Stimulated activated memory B cell treated with anti-CD40 and anti-IgM and Interleukin-4, amounts not matched to agents 10 μg/mL and 1 μg/mL and 100 μg/mL, for 72 hours (primary cell): ENCODE measurements at regions not wholly inside any gene's neighbourhood (a gene's known extent, or its start where the extent isn't known, plus 50 kb on each side); places are given as distances from the start of the nearest gene placed in this dataset.

Experiments used
- ATAC-seq: fragments of 150-1000 bp; cut with Tn5 transposase; 2 replicates; pipeline ENCODE4 v1.10.0; 2021
- H3K27ac Mint-ChIP-seq: one replicate; pipeline ENCODE4 v1.8.0; 2022; ENCODE audit warnings: mild to moderate bottlenecking, mixed read lengths
- H3K27me3 Mint-ChIP-seq: one replicate; pipeline ENCODE4 v1.8.0; 2022; ENCODE audit warnings: mixed read lengths
- H3K36me3 Mint-ChIP-seq: one replicate; pipeline ENCODE4 v1.8.0; 2022; ENCODE audit warnings: mixed read lengths
- H3K4me1 Mint-ChIP-seq: one replicate; pipeline ENCODE4 v1.8.0; 2022; ENCODE audit warnings: mixed read lengths
- H3K4me3 Mint-ChIP-seq: one replicate; pipeline ENCODE4 v1.8.0; 2022; ENCODE audit warnings: mild to moderate bottlenecking, moderate library complexity, mixed read lengths
- H3K9me3 Mint-ChIP-seq: one replicate; pipeline ENCODE4 v1.8.0; 2022; ENCODE audit warnings: mixed read lengths

DNA sequence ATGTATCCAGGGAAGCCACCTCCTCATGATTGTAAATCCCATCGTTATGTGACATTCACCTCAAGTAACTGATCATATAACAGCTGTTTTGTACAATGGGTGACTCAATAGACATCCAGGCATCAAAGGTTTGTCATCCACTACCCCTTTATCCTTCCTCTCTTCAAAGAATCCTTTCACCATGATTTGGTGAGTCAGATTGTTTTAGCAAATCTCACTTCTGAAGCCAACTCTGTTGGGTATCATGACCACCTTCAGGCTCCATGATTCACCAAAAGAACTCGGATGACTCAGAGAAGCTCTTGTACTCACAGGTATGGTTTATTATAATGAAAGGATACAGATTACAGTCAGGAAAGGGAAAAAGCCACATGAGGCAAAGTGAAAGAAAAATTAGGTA, 132.1 kb downstream of the PWWP3B start:
- Mint-ChIP-seq H3K9me3 (no peaks in the 10 kb centered on the region), H3K4me1 (no peaks in the 10 kb centered on the region), H3K4me3 (no peak overlapping the region), H3K27me3 (no peaks in the 10 kb centered on the region), H3K27ac (no peak overlapping the region), H3K36me3 (no peaks in the 10 kb centered on the region)
- no peak for ATAC-seq

DNA sequence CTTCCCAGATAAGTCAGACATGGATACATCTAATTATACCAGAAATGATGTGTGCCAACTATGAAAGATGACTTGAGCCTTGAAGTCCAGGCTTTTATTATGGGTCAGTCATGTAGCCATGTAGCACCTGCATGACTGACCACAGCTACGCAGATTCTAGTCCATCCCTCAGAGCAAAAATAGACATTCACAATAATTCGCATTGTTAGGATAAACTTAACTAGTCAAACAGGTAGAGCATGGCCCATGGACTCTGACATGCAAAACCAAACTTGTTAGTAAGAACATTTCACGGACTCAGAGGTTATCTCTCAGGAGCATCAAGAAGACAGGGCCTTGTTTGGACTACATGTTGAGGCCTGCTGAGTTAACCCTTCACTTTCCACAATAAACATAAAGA, 132.6 kb downstream of the PWWP3B start:
- no peak for ATAC-seq
- no peaks in the 10 kb centered on the region for H3K27me3 Mint-ChIP-seq
- no peaks in the 10 kb centered on the region for H3K4me1 Mint-ChIP-seq
- H3K4me3 Mint-ChIP-seq, result no peak overlapping the region
- no peaks in the 10 kb centered on the region for H3K36me3 Mint-ChIP-seq
- H3K27ac Mint-ChIP-seq, result no peak overlapping the region
- H3K9me3 Mint-ChIP-seq, result no peaks in the 10 kb centered on the region

DNA sequence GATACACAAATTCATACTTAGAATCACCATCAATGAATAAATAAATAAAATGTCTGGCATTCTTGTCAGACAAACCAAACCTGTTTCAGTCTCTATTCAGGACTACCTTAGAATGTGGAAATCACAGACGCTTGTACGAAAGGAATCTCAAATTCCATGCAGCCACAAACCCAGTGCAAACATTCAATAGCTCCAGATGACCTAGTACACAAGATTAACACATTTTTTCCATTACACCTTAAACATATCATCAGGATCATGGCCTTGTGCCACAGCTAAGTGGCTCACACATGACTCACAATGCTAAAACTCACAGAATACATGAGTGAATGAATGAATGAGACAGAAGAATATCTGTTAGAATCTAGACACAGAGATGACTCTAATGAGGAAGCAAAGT, 134.2 kb downstream of the PWWP3B start:
- Mint-ChIP-seq H3K4me1 (no peaks in the 10 kb centered on the region), H3K36me3 (no peaks in the 10 kb centered on the region), H3K27ac (no peak overlapping the region), H3K4me3 (no peak overlapping the region), H3K9me3 (no peaks in the 10 kb centered on the region), H3K27me3 (no peaks in the 10 kb centered on the region)
- ATAC-seq, result no peak

DNA sequence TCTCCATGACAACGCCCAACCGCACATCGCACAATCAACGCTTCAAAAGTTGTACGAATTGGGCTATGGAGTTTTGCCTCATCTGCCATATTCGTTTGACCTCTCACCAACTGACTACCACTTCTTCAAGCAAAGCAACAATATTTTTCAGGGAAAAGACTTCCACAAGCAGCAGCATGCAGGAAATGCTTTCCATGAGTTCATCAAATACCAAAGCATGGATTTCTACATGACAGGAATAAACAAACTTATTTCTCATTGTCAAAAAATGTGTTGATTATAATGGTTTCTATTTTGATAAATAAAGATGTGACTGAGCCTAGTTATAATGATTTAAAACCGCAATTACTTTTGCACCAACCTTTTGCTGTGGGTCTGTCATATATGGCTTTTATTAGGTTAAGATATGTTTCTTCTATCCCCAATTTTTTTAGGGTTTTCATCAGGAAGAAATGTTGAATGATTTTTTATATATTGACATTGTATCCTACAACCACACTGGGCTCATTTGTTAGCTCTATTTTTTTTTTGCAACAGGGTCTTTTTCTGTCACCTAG, 138.4 kb downstream of the PWWP3B start:
- H3K4me1 Mint-ChIP-seq, result no peaks in the 10 kb centered on the region
- no peak overlapping the region for H3K27ac Mint-ChIP-seq
- H3K36me3 Mint-ChIP-seq, result no peaks in the 10 kb centered on the region
- H3K4me3 Mint-ChIP-seq, result no peak overlapping the region
- ATAC-seq, result no peak
- H3K9me3 Mint-ChIP-seq, result no peaks in the 10 kb centered on the region
- no peaks in the 10 kb centered on the region for H3K27me3 Mint-ChIP-seq

DNA sequence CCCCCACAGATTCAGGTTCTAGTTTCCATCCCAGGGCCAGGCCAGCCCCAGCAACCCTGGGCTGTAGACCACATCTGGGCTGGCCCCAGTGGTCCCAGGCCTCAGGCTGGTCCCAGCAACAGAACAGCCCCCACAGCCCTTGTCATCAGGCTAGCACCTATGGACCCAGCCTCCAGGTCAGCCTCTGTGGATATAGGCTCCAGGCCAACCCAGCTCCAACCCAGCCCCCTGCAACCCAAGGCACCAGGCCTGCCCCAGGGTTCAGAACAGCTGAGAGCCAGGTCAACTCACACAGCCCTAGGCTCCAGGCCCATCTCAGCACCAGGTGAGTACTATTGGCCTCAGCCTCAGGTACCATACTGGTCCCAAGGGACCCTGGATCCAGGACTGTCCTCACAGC, 155.3 kb downstream of the PWWP3B start:
- Mint-ChIP-seq H3K9me3 (no peaks in the 10 kb centered on the region), H3K4me3 (no peak overlapping the region)

DNA sequence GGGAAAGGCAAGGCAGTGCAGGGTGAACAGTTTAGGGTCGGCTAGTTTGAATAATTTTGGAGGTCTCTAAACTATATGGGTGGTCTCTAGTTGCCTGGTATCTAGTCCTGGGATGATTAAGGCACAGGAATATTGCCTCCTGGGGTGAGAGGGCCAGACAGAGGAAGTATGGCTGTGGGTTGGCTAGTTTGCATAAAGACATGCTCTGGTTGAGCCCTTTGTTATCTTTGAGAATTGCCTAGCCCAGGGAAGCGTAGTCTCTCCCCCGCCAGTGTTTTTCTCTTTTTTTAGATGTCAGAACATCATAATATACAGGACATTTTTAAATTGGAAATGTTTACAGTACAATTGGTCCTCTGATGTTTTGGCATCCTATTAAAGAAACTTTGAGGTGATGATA, 163.5 kb downstream of the PWWP3B start:
- no peak for ATAC-seq
- no peaks in the 10 kb centered on the region for H3K9me3 Mint-ChIP-seq
- no peaks in the 10 kb centered on the region for H3K36me3 Mint-ChIP-seq
- no peaks in the 10 kb centered on the region for H3K4me1 Mint-ChIP-seq
- H3K4me3 Mint-ChIP-seq, result no peak overlapping the region
- no peak overlapping the region for H3K27ac Mint-ChIP-seq
- H3K27me3 Mint-ChIP-seq, result no peaks in the 10 kb centered on the region

More for the DNA sequence above, 155.3 kb downstream of the PWWP3B start:
- no peak overlapping the region for H3K27ac Mint-ChIP-seq
- H3K27me3 Mint-ChIP-seq, result no peaks in the 10 kb centered on the region
- H3K36me3 Mint-ChIP-seq, result no peaks in the 10 kb centered on the region
- ATAC-seq, result no peak
- no peaks in the 10 kb centered on the region for H3K4me1 Mint-ChIP-seq

DNA sequence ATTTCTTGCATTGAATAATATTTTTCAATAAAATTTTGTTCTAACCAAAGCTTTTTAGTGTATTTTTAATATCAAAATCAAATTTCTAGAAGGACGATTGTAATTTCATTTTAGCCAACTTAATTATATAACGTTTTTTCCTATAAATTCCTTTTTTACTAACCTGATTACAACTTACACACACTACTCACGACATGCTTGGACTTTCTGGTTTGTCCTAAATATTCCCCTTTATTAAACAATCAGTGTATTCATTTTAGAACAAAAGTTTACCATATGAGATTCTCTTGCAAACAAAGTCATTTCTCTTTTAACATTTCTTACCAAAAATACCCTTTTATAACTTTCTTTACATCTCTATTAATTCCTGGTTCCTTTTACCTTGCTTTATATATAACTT, 173.7 kb downstream of the PWWP3B start:
- Mint-ChIP-seq H3K36me3 (no peaks in the 10 kb centered on the region), H3K27me3 (no peaks in the 10 kb centered on the region), H3K4me1 (no peaks in the 10 kb centered on the region), H3K9me3 (peaks cover 2% of the 10 kb centered on the region), H3K4me3 (no peak overlapping the region), H3K27ac (no peak overlapping the region)
- ATAC-seq, result no peak

DNA sequence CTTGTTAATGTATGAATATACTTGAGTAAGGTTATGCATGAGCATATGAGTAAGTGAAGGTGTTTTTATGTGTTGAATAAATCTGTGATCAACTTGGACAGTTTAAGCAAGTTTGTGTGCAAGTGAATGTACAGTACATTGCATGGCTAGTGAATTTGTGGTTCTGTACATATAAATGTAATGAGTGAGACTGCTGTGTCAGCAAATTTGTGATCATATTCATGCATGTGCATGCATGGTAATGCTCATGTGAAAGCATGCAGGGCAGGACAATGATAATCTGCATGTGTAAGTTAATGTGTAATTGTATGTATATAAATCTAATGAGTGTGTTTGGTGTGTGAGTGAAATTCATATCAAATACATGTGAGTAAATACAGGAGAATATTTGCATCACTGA, 188.5 kb downstream of the PWWP3B start:
- no peak overlapping the region for H3K4me3 Mint-ChIP-seq
- no peak for ATAC-seq
- H3K4me1 Mint-ChIP-seq, result no peaks in the 10 kb centered on the region
- no peaks in the 10 kb centered on the region for H3K36me3 Mint-ChIP-seq
- no peaks in the 10 kb centered on the region for H3K9me3 Mint-ChIP-seq
- H3K27ac Mint-ChIP-seq, result no peak overlapping the region
- no peaks in the 10 kb centered on the region for H3K27me3 Mint-ChIP-seq

DNA sequence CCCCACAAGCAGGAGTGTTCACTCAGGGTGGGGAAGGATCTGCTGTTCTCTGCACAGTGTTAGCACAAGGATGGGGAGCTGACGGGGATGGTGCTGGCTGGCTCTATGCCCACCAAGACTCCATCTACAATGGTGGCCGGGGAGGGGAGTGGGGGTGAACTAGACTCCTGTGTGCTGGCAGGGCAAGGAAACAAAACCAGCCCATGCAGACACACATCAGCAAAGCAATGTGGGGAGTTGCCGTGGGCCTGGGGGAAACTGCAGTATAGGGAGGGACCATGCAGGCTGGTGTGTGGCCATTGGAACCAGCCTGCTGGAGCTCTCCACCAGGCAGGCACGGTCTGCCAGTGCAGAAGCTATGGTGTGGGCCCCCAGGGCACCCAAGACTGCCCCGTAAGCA, 195.1 kb downstream of the PWWP3B start:
- Mint-ChIP-seq H3K27ac (no peak overlapping the region), H3K9me3 (no peaks in the 10 kb centered on the region), H3K4me3 (no peak overlapping the region), H3K36me3 (no peaks in the 10 kb centered on the region), H3K27me3 (no peaks in the 10 kb centered on the region), H3K4me1 (no peaks in the 10 kb centered on the region)
- ATAC-seq, result no peak

DNA sequence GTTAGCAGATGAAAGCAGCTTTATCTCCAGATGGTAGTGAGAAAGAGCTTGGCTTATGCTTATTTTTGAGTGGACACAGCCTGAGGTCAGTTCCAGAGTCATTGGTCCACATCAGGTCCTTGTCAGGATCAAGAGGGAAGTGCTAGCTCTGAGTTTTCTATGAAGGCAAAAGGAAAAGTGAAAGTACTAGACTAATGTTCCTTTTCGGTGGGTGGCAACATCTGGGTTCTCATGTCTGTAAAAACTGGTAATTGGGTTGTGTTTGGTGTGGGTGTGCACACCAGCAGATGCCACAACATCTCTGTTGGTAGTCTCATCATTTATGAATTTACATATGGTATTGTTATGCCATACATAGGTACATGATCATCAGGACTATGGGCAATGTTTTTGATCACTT, 210.5 kb downstream of the PWWP3B start:
- Mint-ChIP-seq H3K27ac (no peak overlapping the region), H3K9me3 (no peaks in the 10 kb centered on the region), H3K4me3 (peak overlapping the region; percentile 26), H3K4me1 (no peaks in the 10 kb centered on the region), H3K36me3 (no peaks in the 10 kb centered on the region), H3K27me3 (no peaks in the 10 kb centered on the region)
- ATAC-seq, result no peak

DNA sequence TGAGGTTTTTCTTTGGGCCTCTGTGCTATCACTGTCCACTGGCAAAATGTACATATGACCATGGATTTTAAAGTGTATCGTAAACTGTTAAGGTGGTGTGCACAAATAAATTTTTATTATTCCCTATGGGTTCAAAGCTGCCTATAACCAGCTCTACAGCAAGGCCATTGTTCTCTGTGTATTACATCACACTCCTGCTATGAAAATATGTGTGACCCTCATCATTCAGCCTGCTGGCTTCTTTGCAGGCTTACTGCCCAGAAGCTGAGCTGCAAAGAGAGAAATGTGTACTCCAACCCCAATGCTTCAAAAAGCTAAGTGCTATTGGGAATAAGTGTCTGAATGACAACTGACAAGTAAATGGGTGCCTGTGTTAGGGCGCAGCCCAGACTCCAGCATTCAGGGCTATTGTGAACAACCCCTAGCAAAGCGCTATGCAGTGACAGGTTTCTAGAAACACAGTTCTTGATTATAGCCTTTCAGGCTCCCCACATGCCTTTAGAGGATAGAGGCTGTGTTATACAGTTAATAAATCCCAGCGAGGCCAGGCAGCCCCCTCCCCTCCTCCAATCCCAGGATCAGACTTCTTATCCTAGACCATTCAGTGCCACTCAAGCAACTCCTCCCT, 220.4 kb upstream of the RADX start:
- ATAC-seq, result no peak
- no peaks in the 10 kb centered on the region for H3K27me3 Mint-ChIP-seq
- no peak overlapping the region for H3K4me3 Mint-ChIP-seq
- H3K36me3 Mint-ChIP-seq, result no peaks in the 10 kb centered on the region
- no peak overlapping the region for H3K27ac Mint-ChIP-seq
- no peaks in the 10 kb centered on the region for H3K9me3 Mint-ChIP-seq
- no peaks in the 10 kb centered on the region for H3K4me1 Mint-ChIP-seq

DNA sequence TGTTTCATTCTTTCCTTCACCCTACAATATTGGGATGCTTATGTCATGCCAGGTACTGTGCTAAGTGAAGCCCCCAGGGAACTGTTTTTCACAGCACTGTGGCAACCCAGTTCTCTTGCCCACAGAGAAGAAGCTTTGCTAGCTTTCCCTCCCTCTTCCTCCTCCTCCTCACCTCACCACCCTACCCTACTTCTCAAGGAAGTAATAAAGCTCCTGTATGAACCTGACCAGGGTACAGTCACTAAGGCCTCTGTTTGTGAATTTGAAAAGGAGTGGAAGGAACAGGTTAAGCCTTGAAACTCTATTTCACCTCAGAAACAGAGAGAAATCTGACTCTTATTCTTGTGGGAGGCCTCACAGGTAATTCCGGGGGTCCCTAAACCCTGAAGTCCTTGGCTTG, 219.4 kb upstream of the RADX start:
- no peak overlapping the region for H3K4me3 Mint-ChIP-seq
- no peaks in the 10 kb centered on the region for H3K27me3 Mint-ChIP-seq
- H3K27ac Mint-ChIP-seq, result no peak overlapping the region
- no peaks in the 10 kb centered on the region for H3K36me3 Mint-ChIP-seq
- no peaks in the 10 kb centered on the region for H3K9me3 Mint-ChIP-seq
- ATAC-seq, result no peak
- H3K4me1 Mint-ChIP-seq, result no peaks in the 10 kb centered on the region

DNA sequence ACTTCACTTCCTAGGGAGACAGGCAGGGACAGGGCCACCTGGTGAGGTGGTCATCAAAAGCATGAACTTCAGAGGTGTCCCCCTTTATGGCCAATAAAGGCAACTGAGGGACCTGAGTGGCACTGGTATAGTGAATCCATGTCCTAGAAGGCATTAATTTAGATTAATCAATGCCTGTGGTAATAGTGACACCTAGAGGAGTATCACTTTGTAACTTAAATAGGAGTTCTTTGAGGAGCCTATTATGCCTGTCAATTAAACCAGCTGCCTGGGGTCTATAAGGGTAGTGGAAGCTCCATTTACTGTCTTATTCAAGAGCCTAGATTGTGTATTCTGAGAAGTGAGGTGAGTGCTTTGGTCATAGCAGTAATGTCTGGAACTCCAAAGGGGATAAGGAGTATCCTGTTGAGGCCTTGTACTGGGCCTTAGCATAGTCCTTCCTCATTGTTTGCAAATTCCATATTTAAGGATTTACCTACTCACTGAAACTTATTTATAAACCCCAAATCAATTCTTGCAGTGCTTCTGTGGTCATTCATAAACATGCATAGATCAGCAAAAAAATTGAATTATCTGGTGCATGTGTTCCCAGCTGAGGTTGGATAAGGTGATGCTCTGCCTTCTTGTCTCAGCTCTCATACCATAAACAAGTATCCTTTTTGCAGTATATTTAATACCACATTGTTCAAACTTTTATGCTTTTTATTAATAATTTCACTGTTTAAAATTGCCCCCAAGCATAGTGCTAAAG, 213.8 kb upstream of the RADX start:
- Mint-ChIP-seq H3K4me1 (no peaks in the 10 kb centered on the region), H3K4me3 (no peak overlapping the region), H3K27me3 (no peaks in the 10 kb centered on the region), H3K36me3 (no peaks in the 10 kb centered on the region), H3K27ac (no peak overlapping the region), H3K9me3 (no peaks in the 10 kb centered on the region)
- ATAC-seq, result no peak

DNA sequence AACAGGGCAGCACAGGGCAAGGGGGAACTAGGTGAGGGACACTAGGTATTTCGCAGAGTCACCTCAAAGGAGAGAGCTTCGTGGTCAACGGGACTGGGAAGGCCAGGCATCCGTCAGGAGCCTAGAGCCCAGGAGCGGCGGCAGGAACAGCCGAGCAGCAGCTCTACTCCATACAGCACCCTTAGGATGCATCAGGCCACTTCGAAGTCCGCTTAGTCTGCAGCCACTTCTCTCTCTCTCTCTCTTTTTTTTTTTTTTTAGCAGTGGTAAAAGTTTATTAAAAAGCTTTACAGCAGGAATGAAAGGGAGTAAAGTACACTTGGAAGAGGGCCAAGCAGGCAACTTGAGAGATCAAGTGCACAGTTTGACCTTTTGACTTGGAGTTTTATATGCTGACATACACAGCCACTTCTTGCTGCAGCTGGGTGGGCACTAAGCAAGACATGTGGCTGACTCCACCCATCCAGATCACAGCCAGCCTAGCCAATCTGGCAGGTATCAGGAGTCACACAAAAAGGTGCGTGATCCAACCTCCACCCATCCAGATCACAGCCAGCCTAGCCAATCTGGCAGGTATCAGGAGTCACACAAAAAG, 209.7 kb upstream of the RADX start:
- Mint-ChIP-seq H3K27me3 (no peaks in the 10 kb centered on the region), H3K36me3 (no peaks in the 10 kb centered on the region), H3K9me3 (no peaks in the 10 kb centered on the region), H3K4me1 (no peaks in the 10 kb centered on the region), H3K27ac (no peak overlapping the region), H3K4me3 (no peak overlapping the region)
- no peak for ATAC-seq

DNA sequence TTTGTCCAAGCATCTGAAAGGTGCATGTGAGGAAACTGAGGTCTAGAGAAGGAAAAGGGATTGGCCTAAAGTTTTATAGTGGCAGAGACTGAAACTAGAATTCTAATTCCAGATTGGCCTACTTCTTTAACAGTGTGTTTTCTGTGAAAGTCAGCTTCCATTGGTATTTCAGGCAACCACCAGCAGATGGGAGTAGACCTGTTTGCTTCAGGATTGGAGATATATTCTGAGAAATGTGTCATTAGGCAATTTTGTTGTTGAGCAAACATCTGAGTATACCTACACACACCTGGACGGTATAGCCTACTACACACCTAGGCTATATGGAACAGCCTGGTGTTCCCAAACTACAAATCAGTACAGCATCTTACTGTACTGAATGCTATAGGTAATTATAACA, 207.3 kb upstream of the RADX start:
- Mint-ChIP-seq H3K9me3 (no peaks in the 10 kb centered on the region), H3K27ac (no peak overlapping the region), H3K27me3 (no peaks in the 10 kb centered on the region), H3K4me3 (no peak overlapping the region), H3K4me1 (no peaks in the 10 kb centered on the region), H3K36me3 (no peaks in the 10 kb centered on the region)
- no peak for ATAC-seq
